AG04450 (cell line): ENCODE measurements at regions not wholly inside any gene's neighbourhood (a gene's known extent, or its start where the extent isn't known, plus 50 kb on each side); places are given as distances from the start of the nearest gene placed in this dataset.

Experiments
- CTCF ChIA-PET: fragments of 300-600, 350-600 bp; formaldehyde crosslinking; extraction: SDS; loops from one replicate; lab custom pipeline; 2022; ENCODE audit warnings: antibody characterized with exemption, inconsistent platforms; lab: Charles Lee
- POLR2A ChIA-PET: fragments of 350-600 bp; formaldehyde crosslinking; extraction: SDS; loops from one replicate; lab custom pipeline; 2021; ENCODE audit warnings: antibody characterized with exemption, inconsistent platforms; lab: Yijun Ruan, JAX
- DNase-seq: peaks from one replicate; pipeline ENCODE4 v3.0.0-alpha.2; 2011; ENCODE audit warnings: low read depth, low spot score
- H3K27ac ChIP-seq: one replicate; pipeline ENCODE4 v1.5.1; 2012; ENCODE audit warnings: low read depth, low read length, control low read depth
- H3K27me3 ChIP-seq: one replicate; pipeline ENCODE4 v1.6.0; 2012; ENCODE audit warnings: low read length; ENCODE audit not compliant: control insufficient read depth, insufficient read depth
- H3K4me3 ChIP-seq: 2 replicates; pipeline ENCODE4 v1.5.1; 2011; ENCODE audit warnings: mild to moderate bottlenecking, low read depth, low read length, control low read depth
- H3K9me3 ChIP-seq: 2 replicates; pipeline ENCODE4 v1.5.1; 2012; ENCODE audit warnings: low read length; ENCODE audit not compliant: control insufficient read depth, insufficient read depth
- CTCF ChIP-seq: IDR thresholded peaks from 2 replicates; pipeline ENCODE4 v1.5.1; 2011; ENCODE audit warnings: low read depth, low read length, control low read depth, inconsistent platforms

DNA sequence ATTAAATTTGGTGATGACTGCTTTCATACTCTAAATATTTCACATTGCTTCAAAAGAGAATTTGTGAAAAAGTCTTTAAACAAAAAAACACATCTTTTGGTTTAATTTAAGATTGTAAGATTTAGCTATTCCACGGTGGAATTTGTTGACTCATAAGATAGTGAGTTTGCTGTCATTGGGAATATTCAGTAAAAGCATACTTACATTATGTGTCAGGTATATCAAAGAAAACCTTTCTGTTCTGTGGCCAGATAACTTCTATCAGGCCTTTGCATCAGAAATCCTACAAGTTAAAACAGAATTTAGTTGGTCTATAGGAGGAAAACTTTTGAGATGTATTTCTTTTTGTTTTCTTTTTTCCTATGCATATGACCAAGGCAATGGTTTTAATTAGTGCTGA, 148.8 kb upstream of the E2F7 start:
- peak; percentile 13 for DNase-seq
- ChIA-PET POLR2A (no interaction called here), CTCF (no interaction called here)
- no peak for TF ChIP-seq CTCF
- no peaks in the 10 kb centered on the region for H3K27me3 ChIP-seq
- H3K27ac ChIP-seq = no peak overlapping the region
- no peaks in the 10 kb centered on the region for H3K9me3 ChIP-seq
- H3K4me3 ChIP-seq = no peak overlapping the region

DNA sequence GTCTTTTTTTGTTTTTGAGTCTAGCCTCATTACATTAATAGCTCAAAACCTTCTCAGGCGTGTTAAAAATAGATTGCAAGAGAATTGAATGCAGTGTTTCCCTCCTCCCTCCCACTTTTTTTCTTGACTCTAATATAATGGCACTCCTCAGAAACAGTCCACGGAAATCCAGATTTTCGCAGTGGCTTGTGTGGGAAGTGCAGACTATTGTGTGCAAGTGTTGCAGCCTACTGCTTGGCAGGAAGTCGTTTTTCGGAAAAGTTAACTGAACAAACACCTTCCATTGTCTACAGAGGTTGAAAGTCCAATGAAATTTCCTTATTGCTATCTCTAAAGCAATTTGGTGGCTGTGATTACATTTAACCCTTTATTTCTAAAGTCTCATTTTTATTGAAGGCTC, 147.9 kb upstream of the E2F7 start:
- no peak for TF ChIP-seq CTCF

DNA sequence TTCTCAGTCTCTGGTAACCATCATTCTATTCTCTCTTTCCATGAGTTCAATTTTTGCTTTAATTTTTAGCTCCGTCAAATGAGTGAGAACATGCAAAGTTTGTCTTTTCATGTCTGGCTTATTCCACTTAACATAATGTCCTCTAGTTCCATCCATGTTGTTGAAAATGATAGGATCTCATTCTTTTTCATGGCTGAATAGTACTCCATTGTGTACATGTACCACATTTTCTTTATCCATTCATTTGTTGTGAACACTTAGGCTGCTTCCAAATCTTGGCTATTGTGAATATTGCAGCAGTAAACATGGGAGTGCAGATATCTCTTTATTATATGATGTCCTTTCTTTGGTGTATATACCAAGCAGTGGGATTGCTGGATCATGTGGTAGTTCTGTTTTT, 145.4 kb upstream of the E2F7 start:
- no peak overlapping the region for H3K27ac ChIP-seq
- DNase-seq = no peak
- H3K4me3 ChIP-seq = no peak overlapping the region
- no peaks in the 10 kb centered on the region for H3K27me3 ChIP-seq
- POLR2A ChIA-PET = no interaction called here
- no peaks in the 10 kb centered on the region for H3K9me3 ChIP-seq
- CTCF ChIA-PET = no interaction called here
- no peak for TF ChIP-seq CTCF

More for the DNA sequence above, 147.9 kb upstream of the E2F7 start:
- ChIA-PET CTCF (interaction anchor here (1.2 kb wide), 1 partner anchor 10 kb away, joined by 3 read pairs; no protein-coding TSS in a partner anchor), POLR2A (no interaction called here)
- Histone ChIP-seq H3K27ac (no peak overlapping the region), H3K4me3 (no peak overlapping the region), H3K27me3 (no peaks in the 10 kb centered on the region), H3K9me3 (no peaks in the 10 kb centered on the region)
- no peak for DNase-seq

DNA sequence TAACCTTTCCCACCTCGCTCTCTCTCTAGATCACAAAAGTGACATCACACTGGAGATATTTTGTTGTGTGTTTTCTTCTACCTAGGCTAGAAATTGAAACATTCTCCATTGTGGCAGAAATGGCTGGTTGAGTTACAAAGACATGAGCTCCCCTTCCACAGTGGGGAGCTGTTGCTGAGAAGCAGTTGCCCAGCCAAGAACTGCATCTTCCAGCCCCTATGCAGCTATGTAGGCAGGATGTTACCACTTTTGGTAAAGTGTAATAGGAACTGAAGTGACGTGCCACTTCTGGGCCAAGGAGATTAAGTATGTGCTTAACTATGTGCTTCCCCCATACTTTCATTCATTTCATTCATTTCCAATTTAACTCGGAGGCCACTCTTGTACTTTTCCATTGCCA, 138.7 kb upstream of the E2F7 start:
- no peaks in the 10 kb centered on the region for H3K9me3 ChIP-seq
- no peak for TF ChIP-seq CTCF
- H3K4me3 ChIP-seq = no peak overlapping the region
- ChIA-PET CTCF (no interaction called here), POLR2A (no interaction called here)
- H3K27ac ChIP-seq = no peak overlapping the region
- H3K27me3 ChIP-seq = no peaks in the 10 kb centered on the region
- DNase-seq = no peak

GRCh38 chr12:77202457-77203060, 137.2 kb upstream of the E2F7 start:
- no peaks in the 10 kb centered on the region for H3K27me3 ChIP-seq
- CTCF ChIA-PET = interaction anchor here (1.4 kb wide), 1 partner anchor 10 kb away, joined by 4 read pairs; no protein-coding TSS in a partner anchor
- no peak overlapping the region for H3K27ac ChIP-seq
- no peak for TF ChIP-seq CTCF
- no peaks in the 10 kb centered on the region for H3K9me3 ChIP-seq
- POLR2A ChIA-PET = no interaction called here
- no peak overlapping the region for H3K4me3 ChIP-seq
- no peak for DNase-seq
